ENCODE measurements at regions not wholly inside any gene's neighbourhood (a gene's known extent, or its start where the extent isn't known, plus 50 kb on each side); places are given as distances from the start of the nearest gene placed in this dataset.

DNA sequence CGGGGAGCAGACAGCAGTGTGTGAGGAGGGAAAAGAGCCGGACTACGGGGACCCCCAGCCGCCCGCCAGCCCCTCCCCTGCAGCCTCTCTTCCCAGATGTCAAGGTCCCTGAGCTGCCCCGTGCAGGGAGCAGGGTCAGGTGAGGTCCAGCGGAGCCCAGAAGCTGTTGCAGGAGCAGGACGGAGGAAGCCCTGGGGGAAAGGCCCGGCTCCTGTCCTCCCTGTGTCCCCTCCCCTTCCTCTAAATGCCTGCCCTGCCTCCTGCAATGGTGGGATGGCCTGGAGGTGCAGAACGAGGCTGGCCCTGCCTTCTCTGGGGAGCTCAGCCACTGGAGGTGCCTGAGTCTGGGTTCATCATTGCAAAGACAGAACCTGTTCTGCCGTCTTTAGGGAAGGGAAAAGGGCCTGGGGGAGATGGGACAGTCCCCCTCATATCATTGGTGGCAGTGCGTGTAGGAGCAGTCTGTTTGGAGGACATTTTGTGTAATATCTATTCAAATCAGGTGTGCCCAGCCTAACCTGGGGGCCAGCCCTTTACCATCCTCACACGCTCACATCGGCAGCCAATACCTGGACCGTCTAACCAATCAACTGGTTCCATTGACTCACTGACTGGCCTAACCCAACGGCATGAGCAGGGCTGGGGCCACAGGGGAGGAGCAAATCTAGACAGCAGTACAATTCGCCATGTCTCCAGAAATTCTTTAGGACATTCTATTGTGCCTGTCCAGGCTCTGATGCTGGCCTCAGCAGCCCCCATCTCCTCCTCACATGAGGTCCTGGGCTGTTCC, 364.1 kb upstream of the SFSWAP start:
- Histone ChIP-seq H3K4me3 (ENCODE audit: insufficient read depth, low read length) (no peak overlapping the region), H3K27me3 (ENCODE audit: insufficient read depth, low read length) (no peaks in the 10 kb centered on the region), H3K79me2 (ENCODE audit: insufficient read depth, low read length) (no peaks in the 10 kb centered on the region), H2AFZ (ENCODE audit: low read length) (no peak overlapping the region), H3K36me3 (ENCODE audit: insufficient read depth, low read length) (no peaks in the 10 kb centered on the region), H3K4me1 (ENCODE audit: insufficient read depth, low read length) (no peaks in the 10 kb centered on the region), H4K20me1 (ENCODE audit: insufficient read depth, low read length) (no peaks in the 10 kb centered on the region), H3K9me3 (ENCODE audit: low read depth, low read length) (no peaks in the 10 kb centered on the region), H3K4me2 (ENCODE audit: insufficient read depth, low read length) (no peak overlapping the region), H3K27ac (ENCODE audit: low read depth, low read length) (no peak overlapping the region)
- no peak for DNase-seq (ENCODE audit: insufficient read length, low spot score, missing footprints)
- TF ChIP-seq CTCF (IDR thresholded peaks at IDR 0.05; ENCODE audit: extremely low read depth, low read depth, low read length): no peak

- Histone ChIP-seq H3K4me2 (ENCODE audit: insufficient read depth, low read length) (no peak overlapping the region), H3K27ac (ENCODE audit: low read depth, low read length) (no peak overlapping the region), H3K36me3 (ENCODE audit: insufficient read depth, low read length) (no peaks in the 10 kb centered on the region), H3K4me3 (ENCODE audit: insufficient read depth, low read length) (no peak overlapping the region), H3K9me3 (ENCODE audit: low read depth, low read length) (no peaks in the 10 kb centered on the region), H3K79me2 (ENCODE audit: insufficient read depth, low read length) (no peaks in the 10 kb centered on the region), H4K20me1 (ENCODE audit: insufficient read depth, low read length) (no peaks in the 10 kb centered on the region), H3K27me3 (ENCODE audit: insufficient read depth, low read length) (no peaks in the 10 kb centered on the region), H3K4me1 (ENCODE audit: insufficient read depth, low read length) (no peaks in the 10 kb centered on the region), H2AFZ (ENCODE audit: low read length) (no peak overlapping the region)
- no peak for DNase-seq (ENCODE audit: insufficient read length, low spot score, missing footprints)
- no peak for TF ChIP-seq CTCF (IDR thresholded peaks at IDR 0.05; ENCODE audit: extremely low read depth, low read depth, low read length)
These were observed 363.6 kb upstream of the SFSWAP start for GRCh38 chr12:131347345-131347714.

DNA sequence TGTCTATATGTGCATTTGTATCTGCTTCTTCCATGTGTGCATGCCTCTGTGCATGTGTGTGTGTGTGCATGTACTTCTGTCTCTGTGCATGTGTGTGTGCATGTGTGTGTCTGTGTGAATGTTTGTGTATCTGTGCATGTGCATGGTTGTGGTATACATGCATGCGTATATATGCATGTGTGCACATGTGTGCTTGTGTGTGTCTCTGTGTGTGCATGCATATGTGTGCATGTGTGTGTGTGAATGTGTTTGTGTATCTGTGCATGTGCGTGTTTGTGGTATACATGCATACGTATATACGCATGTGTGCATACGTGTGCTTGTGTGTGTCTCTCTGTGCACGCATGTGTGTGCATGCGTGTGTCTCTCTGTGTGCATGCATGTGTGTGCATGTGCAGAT, 363.2 kb upstream of the SFSWAP start:
- Histone ChIP-seq H3K79me2 (ENCODE audit: insufficient read depth, low read length) (no peaks in the 10 kb centered on the region), H3K4me2 (ENCODE audit: insufficient read depth, low read length) (no peak overlapping the region), H2AFZ (ENCODE audit: low read length) (no peak overlapping the region), H4K20me1 (ENCODE audit: insufficient read depth, low read length) (no peaks in the 10 kb centered on the region), H3K4me3 (ENCODE audit: insufficient read depth, low read length) (no peak overlapping the region), H3K9me3 (ENCODE audit: low read depth, low read length) (no peaks in the 10 kb centered on the region), H3K27ac (ENCODE audit: low read depth, low read length) (no peak overlapping the region), H3K27me3 (ENCODE audit: insufficient read depth, low read length) (no peaks in the 10 kb centered on the region), H3K36me3 (ENCODE audit: insufficient read depth, low read length) (no peaks in the 10 kb centered on the region), H3K4me1 (ENCODE audit: insufficient read depth, low read length) (no peaks in the 10 kb centered on the region)
- no peak for DNase-seq (ENCODE audit: insufficient read length, low spot score, missing footprints)
- TF ChIP-seq CTCF (IDR thresholded peaks at IDR 0.05; ENCODE audit: extremely low read depth, low read depth, low read length): no peak

DNA sequence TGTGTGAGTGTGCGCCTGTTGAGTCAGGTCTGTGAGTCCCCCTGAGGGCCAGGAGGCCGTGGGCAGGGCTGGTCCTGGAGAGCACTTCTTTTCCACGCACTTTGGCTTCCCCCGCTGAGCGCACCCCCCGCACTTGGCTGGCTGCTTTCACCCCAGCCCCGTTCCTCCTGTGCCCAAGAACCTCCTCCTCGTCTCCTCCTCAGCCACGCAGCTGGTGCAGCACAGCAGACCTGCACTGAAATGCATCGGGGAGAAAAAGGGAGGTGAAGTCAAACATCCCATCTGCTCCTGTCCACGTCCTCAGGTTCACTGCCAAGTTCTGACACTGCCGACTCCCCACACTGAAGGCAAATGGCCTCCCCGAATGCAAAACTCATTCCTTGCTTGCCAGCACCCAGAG, 362.7 kb upstream of the SFSWAP start:
- Histone ChIP-seq H3K4me3 (ENCODE audit: insufficient read depth, low read length) (no peak overlapping the region), H3K27me3 (ENCODE audit: insufficient read depth, low read length) (no peaks in the 10 kb centered on the region), H3K79me2 (ENCODE audit: insufficient read depth, low read length) (no peaks in the 10 kb centered on the region), H3K27ac (ENCODE audit: low read depth, low read length) (no peak overlapping the region), H3K36me3 (ENCODE audit: insufficient read depth, low read length) (no peaks in the 10 kb centered on the region), H4K20me1 (ENCODE audit: insufficient read depth, low read length) (no peaks in the 10 kb centered on the region), H2AFZ (ENCODE audit: low read length) (no peak overlapping the region), H3K4me1 (ENCODE audit: insufficient read depth, low read length) (no peaks in the 10 kb centered on the region), H3K9me3 (ENCODE audit: low read depth, low read length) (no peaks in the 10 kb centered on the region), H3K4me2 (ENCODE audit: insufficient read depth, low read length) (no peak overlapping the region)
- no peak for TF ChIP-seq CTCF (IDR thresholded peaks at IDR 0.05; ENCODE audit: extremely low read depth, low read depth, low read length)
- no peak for DNase-seq (ENCODE audit: insufficient read length, low spot score, missing footprints)

All from osteoblast (primary cell).